Erythroblast (primary cell): ENCODE measurements at regions not wholly inside any gene's neighbourhood (a gene's known extent, or its start where the extent isn't known, plus 50 kb on each side); places are given as distances from the start of the nearest gene placed in this dataset.
"Not testable (repeated sequence)": the region's sequence is repeated elsewhere in the genome, so short reads cannot be mapped to it uniquely, and the experiment has no call there.

Experiments used
- GATA1 ChIP-seq: IDR thresholded peaks from 2 replicates; pipeline ENCODE4 v1.6.1; 2011; ENCODE audit warnings: low read depth, mild to moderate bottlenecking, control low read depth, low read length, moderate library complexity
- POLR2A ChIP-seq: IDR thresholded peaks from 2 replicates; pipeline ENCODE4 v1.6.1; 2011; ENCODE audit warnings: mild to moderate bottlenecking, low read length

DNA sequence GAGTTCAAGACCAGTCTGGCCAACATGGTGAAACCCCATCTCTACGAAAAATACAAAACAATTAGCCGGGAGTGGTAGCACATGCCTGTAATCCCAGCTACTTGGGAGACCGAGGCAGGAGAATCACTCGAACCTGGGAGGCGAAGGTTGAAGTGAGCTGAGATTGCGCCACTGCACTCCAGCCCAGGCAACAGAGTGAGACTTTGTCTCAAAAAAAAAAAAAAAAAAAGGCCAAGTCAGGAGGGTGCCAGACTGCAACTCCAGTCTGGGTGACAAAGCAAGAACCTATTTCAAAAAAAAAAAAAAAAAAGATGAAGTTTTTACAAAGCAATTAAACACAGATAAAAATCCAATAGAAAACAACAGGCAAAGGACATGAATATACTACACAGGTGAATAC lies 59.1 kb upstream of the NOTCH2NLA start:
- not testable (repeated sequence) for TF ChIP-seq POLR2A, GATA1
